CD4-positive, CD25-positive, alpha-beta regulatory T cell (primary cell): ENCODE measurements at regions not wholly inside any gene's neighbourhood (a gene's known extent, or its start where the extent isn't known, plus 50 kb on each side); places are given as distances from the start of the nearest gene placed in this dataset.

ENCODE experiments used
- ATAC-seq, 2 donors: fragments of 150-1000 bp; cut with Tn5 transposase; one replicate each; pipeline ENCODE4 v1.10.0; 2021; ENCODE audit warnings: low read depth in 2 of 2, moderate number of reproducible peaks in 2 of 2, moderate library complexity in 1 of 2
- DNase-seq, 3 donors: peaks; one replicate each; pipeline versions ENCODE4 v3.0.0 to v3.0.0-alpha.2; 2012 to 2022; ENCODE audit warnings: mixed read lengths in 1 of 3
- H3K27ac ChIP-seq: one replicate; pipeline ENCODE4 v1.7.0; 2013; ENCODE audit warnings: mild to moderate bottlenecking, low read length; ENCODE audit not compliant: insufficient read depth, poor library complexity, severe bottlenecking
- H3K27me3 ChIP-seq: one replicate; pipeline ENCODE4 v1.7.0; 2013; ENCODE audit warnings: low read length; ENCODE audit not compliant: control insufficient read depth, insufficient read depth
- H3K36me3 ChIP-seq: one replicate; pipeline ENCODE4 v1.7.0; 2013; ENCODE audit warnings: mild to moderate bottlenecking, low read length, moderate library complexity; ENCODE audit not compliant: control insufficient read depth, insufficient read depth
- H3K4me1 ChIP-seq: 2 replicates; pipeline ENCODE4 v1.7.0; 2013; ENCODE audit warnings: mild to moderate bottlenecking, low read length; ENCODE audit not compliant: insufficient read depth, control insufficient read depth, poor library complexity, severe bottlenecking
- H3K4me3 ChIP-seq: one replicate; pipeline ENCODE4 v1.7.0; 2013; ENCODE audit warnings: low read depth, mild to moderate bottlenecking, low read length, moderate library complexity
- H3K9me3 ChIP-seq, 2 experiments: 1 replicate in 1 of 2; 2 replicates in 1 of 2; pipeline ENCODE4 v1.7.0; 2013; ENCODE audit warnings: low read length in 2 of 2, mild to moderate bottlenecking in 1 of 2, moderate library complexity in 1 of 2; ENCODE audit not compliant: control insufficient read depth in 2 of 2
- H3K27ac Mint-ChIP-seq, 3 donors: one replicate each; pipeline ENCODE4 v1.8.0; 2020 to 2022; ENCODE audit warnings: mild to moderate bottlenecking in 3 of 3, mixed read lengths in 3 of 3, moderate library complexity in 2 of 3
- H3K27me3 Mint-ChIP-seq: one replicate; pipeline ENCODE4 v1.8.0; 2022; ENCODE audit warnings: mild to moderate bottlenecking, mixed read lengths
- H3K36me3 Mint-ChIP-seq: one replicate; pipeline ENCODE4 v1.8.0; 2020; ENCODE audit warnings: mixed read lengths
- H3K4me1 Mint-ChIP-seq, 4 donors: one replicate each; pipeline ENCODE4 v1.8.0; 2020 to 2022; ENCODE audit warnings: mixed read lengths in 4 of 4, mild to moderate bottlenecking in 1 of 4
- H3K4me3 Mint-ChIP-seq, 4 donors: one replicate each; pipeline ENCODE4 v1.8.0; 2020 to 2022; ENCODE audit warnings: mild to moderate bottlenecking in 4 of 4, mixed read lengths in 4 of 4, moderate library complexity in 3 of 4
- H3K9me3 Mint-ChIP-seq, 7 donors: one replicate each; pipeline ENCODE4 v1.8.0; 2020 to 2022; ENCODE audit warnings: mixed read lengths in 7 of 7, mild to moderate bottlenecking in 3 of 7, moderate library complexity in 2 of 7

DNA sequence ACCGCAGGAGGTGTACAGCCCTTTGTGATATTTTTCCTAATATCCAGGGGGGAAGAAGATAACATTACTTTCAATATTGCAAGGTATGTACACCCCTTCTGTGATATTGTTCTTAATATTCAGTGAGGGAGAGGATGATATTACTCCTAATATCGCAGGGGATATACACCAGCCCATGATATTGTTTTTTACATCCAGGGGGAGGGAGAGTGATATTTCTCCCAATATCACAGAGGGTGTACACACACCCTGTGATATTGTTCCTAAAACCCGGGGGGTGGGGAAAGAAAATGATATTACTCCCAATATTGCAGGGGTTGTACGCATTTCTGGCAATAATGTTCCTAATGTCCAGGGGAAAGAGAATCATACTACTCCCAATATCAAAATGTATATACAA lies 58.0 kb upstream of the SLC25A48 start:
- no peaks in the 10 kb centered on the region for H3K9me3 ChIP-seq
- no peaks in the 10 kb centered on the region for H3K27me3 ChIP-seq
- H3K4me3 Mint-ChIP-seq: no peak overlapping the region
- no peak overlapping the region for H3K4me3 ChIP-seq
- peaks cover 0 to 2% (median 0%) of the 10 kb centered on the region in 7 donors for H3K9me3 Mint-ChIP-seq
- no peak for DNase-seq
- no peaks in the 10 kb centered on the region for H3K4me1 ChIP-seq
- peaks cover 4% of the 10 kb centered on the region for H3K27me3 Mint-ChIP-seq
- H3K36me3 ChIP-seq: no peaks in the 10 kb centered on the region
- no peaks in the 10 kb centered on the region for H3K36me3 Mint-ChIP-seq
- no peak for ATAC-seq
- H3K27ac Mint-ChIP-seq: no peak overlapping the region
- H3K4me1 Mint-ChIP-seq: no peaks in the 10 kb centered on the region
- no peak overlapping the region for H3K27ac ChIP-seq

DNA sequence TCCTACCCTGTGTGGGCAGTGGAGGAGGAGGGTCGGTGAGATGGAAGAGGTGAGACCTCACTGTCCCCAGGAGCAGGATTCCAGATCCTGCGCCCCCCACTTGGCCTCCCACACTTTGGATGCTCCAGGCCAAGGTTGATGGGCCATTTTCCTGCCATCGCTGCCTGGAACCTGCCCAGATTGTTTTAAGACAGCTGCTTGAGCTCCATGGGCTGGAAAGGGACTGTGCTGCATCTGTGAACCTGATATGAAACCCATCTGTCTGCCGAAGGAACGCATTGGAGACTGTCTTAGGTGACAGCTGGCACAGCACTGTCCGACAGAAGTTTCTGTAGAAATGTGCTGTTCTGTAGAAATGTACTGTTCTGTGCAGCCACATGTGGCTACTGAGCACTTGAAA lies 72.7 kb upstream of the SLC25A48 start:
- Histone ChIP-seq H3K4me3 (no peak overlapping the region), H3K36me3 (no peaks in the 10 kb centered on the region), H3K9me3 (no peaks in the 10 kb centered on the region), H3K27me3 (no peaks in the 10 kb centered on the region), H3K4me1 (no peaks in the 10 kb centered on the region), H3K27ac (no peak overlapping the region)
- H3K27me3 Mint-ChIP-seq: no peaks in the 10 kb centered on the region
- H3K27ac Mint-ChIP-seq: no peak overlapping the region
- no peaks in the 10 kb centered on the region for H3K4me1 Mint-ChIP-seq
- DNase-seq (no peak), ATAC-seq (no peak)
- no peak overlapping the region for H3K4me3 Mint-ChIP-seq
- H3K36me3 Mint-ChIP-seq: no peaks in the 10 kb centered on the region
- H3K9me3 Mint-ChIP-seq: peaks cover 0 to 4% (median 0%) of the 10 kb centered on the region in 7 donors

DNA sequence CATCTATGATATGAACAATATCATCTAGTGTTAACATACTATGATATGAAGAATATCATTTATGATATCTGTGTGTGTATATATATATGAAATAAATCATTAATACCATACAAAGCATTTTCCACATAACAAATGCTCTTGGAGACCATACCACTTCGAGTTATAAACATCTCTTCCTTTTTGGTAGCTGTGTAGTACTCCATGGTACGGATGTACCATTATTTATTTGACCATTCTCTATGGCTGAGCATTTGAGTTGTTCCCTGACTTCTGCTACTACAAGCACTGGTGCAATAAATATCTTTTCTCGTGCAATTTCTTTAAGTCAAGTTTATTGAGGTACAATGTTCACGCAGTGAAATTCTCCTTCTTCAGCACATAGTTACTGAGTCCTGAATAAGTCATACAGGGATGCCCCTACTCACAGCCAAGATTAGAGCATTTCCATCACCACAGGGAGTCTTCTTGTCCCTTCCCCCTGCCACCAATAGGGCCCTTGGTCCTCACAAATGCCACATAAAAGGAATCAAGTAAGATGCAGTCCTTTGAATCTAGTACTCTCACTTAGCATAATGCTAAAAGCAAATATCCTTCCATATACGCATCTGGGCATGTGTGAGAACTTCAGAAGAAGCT lies 75.2 kb upstream of the SLC25A48 start:
- Mint-ChIP-seq H3K4me3 (no peak overlapping the region), H3K27ac (no peak overlapping the region), H3K4me1 (no peaks in the 10 kb centered on the region), H3K9me3 (peaks cover 0 to 4% (median 0%) of the 10 kb centered on the region in 7 donors), H3K27me3 (no peaks in the 10 kb centered on the region), H3K36me3 (no peaks in the 10 kb centered on the region)
- Histone ChIP-seq H3K27ac (no peak overlapping the region), H3K9me3 (no peaks in the 10 kb centered on the region), H3K27me3 (no peaks in the 10 kb centered on the region), H3K36me3 (no peaks in the 10 kb centered on the region), H3K4me1 (no peaks in the 10 kb centered on the region), H3K4me3 (no peak overlapping the region)
- DNase-seq (no peak), ATAC-seq (no peak)

DNA sequence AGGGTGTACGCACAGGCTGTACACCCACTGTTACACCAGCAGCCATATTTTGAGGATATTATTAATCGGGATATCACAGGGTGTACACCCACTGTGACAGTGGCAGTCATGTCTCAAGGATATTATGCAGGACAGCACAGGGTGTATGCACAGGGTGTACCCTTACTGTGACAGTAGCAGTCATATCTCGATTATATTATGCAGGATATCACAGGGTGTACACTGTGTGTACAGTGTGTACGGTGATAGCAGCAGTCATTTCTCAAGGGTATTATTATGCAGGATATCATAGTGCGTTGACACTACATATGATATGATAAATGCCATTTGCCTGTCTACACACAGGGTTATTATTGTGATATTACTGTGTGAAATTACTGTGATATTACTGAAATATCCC lies 80.5 kb upstream of the SLC25A48 start:
- Mint-ChIP-seq H3K4me1 (no peaks in the 10 kb centered on the region), H3K4me3 (no peak overlapping the region), H3K9me3 (no peaks in the 10 kb centered on the region), H3K27ac (no peak overlapping the region), H3K36me3 (no peaks in the 10 kb centered on the region), H3K27me3 (peaks cover 6% of the 10 kb centered on the region)
- H3K4me3 ChIP-seq: no peak overlapping the region
- ATAC-seq (no peak), DNase-seq (peak in 1 of 3 donors; percentile 4)
- no peaks in the 10 kb centered on the region for H3K27me3 ChIP-seq
- H3K27ac ChIP-seq: no peak overlapping the region
- H3K36me3 ChIP-seq: no peaks in the 10 kb centered on the region
- no peaks in the 10 kb centered on the region for H3K9me3 ChIP-seq
- H3K4me1 ChIP-seq: no peaks in the 10 kb centered on the region

DNA sequence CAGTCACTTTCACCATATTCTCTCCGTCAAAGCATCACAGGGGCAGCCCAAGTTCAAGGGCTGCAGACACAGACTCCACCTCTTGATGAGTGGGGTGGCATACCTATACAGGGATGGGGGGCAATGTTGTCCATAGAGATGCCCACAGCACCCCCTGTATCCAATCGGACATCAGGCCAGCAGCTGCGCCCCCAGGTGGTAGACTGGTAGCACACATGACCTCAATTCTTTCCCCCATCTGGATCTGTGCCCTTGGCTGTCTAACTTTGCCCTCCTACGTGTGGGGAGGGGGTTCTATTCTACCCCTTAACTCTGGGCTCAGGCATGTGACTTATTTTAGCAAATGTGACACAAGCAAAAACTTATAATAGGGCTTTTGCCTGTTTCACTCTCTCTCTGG lies 84.0 kb upstream of the SLC25A48 start:
- Histone ChIP-seq H3K9me3 (no peaks in the 10 kb centered on the region), H3K27ac (no peak overlapping the region), H3K4me1 (no peaks in the 10 kb centered on the region), H3K36me3 (no peaks in the 10 kb centered on the region), H3K27me3 (no peaks in the 10 kb centered on the region), H3K4me3 (no peak overlapping the region)
- peaks cover 3% of the 10 kb centered on the region for H3K36me3 Mint-ChIP-seq
- no peak overlapping the region for H3K4me3 Mint-ChIP-seq
- H3K4me1 Mint-ChIP-seq: no peaks in the 10 kb centered on the region
- ATAC-seq: no peak
- no peak for DNase-seq
- peaks cover 6% of the 10 kb centered on the region for H3K27me3 Mint-ChIP-seq
- peaks cover 0 to 7% (median 2%) of the 10 kb centered on the region in 7 donors for H3K9me3 Mint-ChIP-seq
- no peak overlapping the region for H3K27ac Mint-ChIP-seq

DNA sequence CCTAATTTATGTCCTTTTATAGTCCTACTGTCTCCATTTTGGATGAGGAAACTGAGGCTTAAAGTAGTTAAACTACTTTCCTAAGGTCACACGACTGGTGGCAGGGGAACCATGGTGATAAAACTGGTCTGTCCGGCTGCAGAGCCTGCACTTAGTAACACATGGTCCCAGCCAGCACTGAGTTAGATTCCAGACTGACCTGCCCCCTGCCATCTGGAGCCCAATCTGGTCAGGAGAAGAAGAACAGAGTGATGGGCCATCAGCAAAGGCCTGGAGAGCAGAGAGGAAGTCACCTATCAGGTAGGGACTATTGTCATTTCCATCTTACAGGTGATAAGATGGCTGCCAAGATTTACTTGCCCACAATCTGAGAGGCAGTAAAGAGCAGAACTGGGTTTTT lies 86.6 kb upstream of the SLC25A48 start:
- DNase-seq (no peak), ATAC-seq (no peak)
- Mint-ChIP-seq H3K4me1 (no peaks in the 10 kb centered on the region), H3K4me3 (no peak overlapping the region), H3K27me3 (peaks cover 6% of the 10 kb centered on the region), H3K9me3 (peaks cover 0 to 7% (median 2%) of the 10 kb centered on the region in 7 donors), H3K36me3 (peaks cover 3% of the 10 kb centered on the region), H3K27ac (no peak overlapping the region)
- no peaks in the 10 kb centered on the region for H3K9me3 ChIP-seq
- H3K36me3 ChIP-seq: no peaks in the 10 kb centered on the region
- no peak overlapping the region for H3K4me3 ChIP-seq
- H3K27ac ChIP-seq: no peak overlapping the region
- no peaks in the 10 kb centered on the region for H3K4me1 ChIP-seq
- H3K27me3 ChIP-seq: no peaks in the 10 kb centered on the region

DNA sequence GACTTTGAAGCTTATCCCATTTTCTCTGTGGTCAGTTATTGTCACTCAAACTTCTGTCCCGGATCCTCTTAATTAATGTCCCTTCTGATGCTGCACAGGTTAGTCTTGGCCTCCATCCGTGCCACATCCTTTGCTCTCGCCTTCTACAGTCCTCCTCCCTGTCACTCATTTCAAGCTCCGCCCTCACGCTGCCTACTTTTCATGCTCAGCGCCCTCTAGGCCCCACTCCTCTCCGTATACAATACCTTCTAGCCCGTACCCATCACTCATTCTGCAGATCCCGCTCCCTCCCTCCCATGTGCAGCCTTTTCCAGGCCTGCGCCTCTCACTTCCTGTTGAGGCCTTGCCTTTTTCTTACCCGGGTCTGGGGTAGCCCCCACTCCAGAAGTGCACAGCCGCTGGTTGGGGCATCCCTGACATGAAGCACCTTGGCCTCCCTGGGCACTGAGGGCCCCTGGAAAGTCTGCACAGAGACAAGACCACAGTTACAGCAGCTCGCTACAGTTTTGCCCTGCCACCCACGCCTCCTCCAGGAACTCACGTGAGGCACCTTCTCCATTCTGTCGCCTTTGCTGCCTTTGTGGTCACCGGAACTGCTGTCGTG lies 88.5 kb upstream of the SLC25A48 start:
- DNase-seq (no peak), ATAC-seq (no peak)
- no peak overlapping the region for H3K27ac ChIP-seq
- Mint-ChIP-seq H3K36me3 (peaks cover 3% of the 10 kb centered on the region), H3K27ac (no peak overlapping the region), H3K4me3 (no peak overlapping the region), H3K27me3 (peaks cover 6% of the 10 kb centered on the region), H3K9me3 (peaks cover 0 to 8% (median 2%) of the 10 kb centered on the region in 7 donors), H3K4me1 (no peaks in the 10 kb centered on the region)
- H3K4me3 ChIP-seq: no peak overlapping the region
- H3K9me3 ChIP-seq: no peaks in the 10 kb centered on the region
- H3K27me3 ChIP-seq: no peaks in the 10 kb centered on the region
- H3K4me1 ChIP-seq: no peaks in the 10 kb centered on the region
- H3K36me3 ChIP-seq: no peaks in the 10 kb centered on the region
